ENCODE measurements at regions not wholly inside any gene's neighbourhood (a gene's known extent, or its start where the extent isn't known, plus 50 kb on each side); places are given as distances from the start of the nearest gene placed in this dataset.

GRCh38 chr11:95398437-95399112 is 167.6 kb upstream of the SESN3 start:
- no peak for DNase-seq
- H3K27me3 ChIP-seq (ENCODE audit: control insufficient read depth, insufficient read depth, low read length), result no peaks in the 10 kb centered on the region
- Mint-ChIP-seq H3K36me3 (no peaks in the 10 kb centered on the region), H3K9me3 (peaks cover 0 to 13% (median 5%) of the 10 kb centered on the region in 7 donors), H3K27me3 (peaks cover 4% of the 10 kb centered on the region), H3K4me3 (no peak overlapping the region), H3K27ac (no peak overlapping the region), H3K4me1 (peaks cover 0 to 5% (median 2%) of the 10 kb centered on the region in 4 donors)
- no peak for ATAC-seq (ENCODE audit: low read depth in 2 of 2)
- H3K9me3 ChIP-seq (ENCODE audit: control insufficient read depth in 2 of 2, low read length in 2 of 2), result peaks cover 0 to 4% of the 10 kb centered on the region in 2 experiments
- H3K27ac ChIP-seq (ENCODE audit: insufficient read depth, low read length, poor library complexity, severe bottlenecking), result no peak overlapping the region
- no peaks in the 10 kb centered on the region for H3K4me1 ChIP-seq (ENCODE audit: control insufficient read depth, insufficient read depth, low read length, poor library complexity, severe bottlenecking)
- no peak overlapping the region for H3K4me3 ChIP-seq (ENCODE audit: low read depth, low read length)
- H3K36me3 ChIP-seq (ENCODE audit: control insufficient read depth, insufficient read depth, low read length), result no peaks in the 10 kb centered on the region

GRCh38 chr11:95392644-95393043 is 161.6 kb upstream of the SESN3 start:
- no peaks in the 10 kb centered on the region for H3K36me3 ChIP-seq (ENCODE audit: control insufficient read depth, insufficient read depth, low read length)
- no peaks in the 10 kb centered on the region for H3K4me1 ChIP-seq (ENCODE audit: control insufficient read depth, insufficient read depth, low read length, poor library complexity, severe bottlenecking)
- H3K4me1 Mint-ChIP-seq, result no peaks in the 10 kb centered on the region
- peaks cover 3% of the 10 kb centered on the region for H3K36me3 Mint-ChIP-seq
- H3K9me3 Mint-ChIP-seq, result peaks cover 0 to 13% (median 2%) of the 10 kb centered on the region in 7 donors
- no peak overlapping the region for H3K27ac Mint-ChIP-seq
- DNase-seq (no peak), ATAC-seq (ENCODE audit: low read depth in 2 of 2) (no peak)
- H3K9me3 ChIP-seq (ENCODE audit: control insufficient read depth in 2 of 2, low read length in 2 of 2), result peaks cover 0 to 4% of the 10 kb centered on the region in 2 experiments
- H3K27me3 Mint-ChIP-seq, result peaks cover 4% of the 10 kb centered on the region
- no peak overlapping the region for H3K27ac ChIP-seq (ENCODE audit: insufficient read depth, low read length, poor library complexity, severe bottlenecking)
- no peak overlapping the region for H3K4me3 ChIP-seq (ENCODE audit: low read depth, low read length)
- H3K27me3 ChIP-seq (ENCODE audit: control insufficient read depth, insufficient read depth, low read length), result no peaks in the 10 kb centered on the region
- H3K4me3 Mint-ChIP-seq, result no peak overlapping the region

GRCh38 chr11:95389427-95389826 is 158.4 kb upstream of the SESN3 start:
- DNase-seq (no peak), ATAC-seq (ENCODE audit: low read depth in 2 of 2) (no peak)
- Mint-ChIP-seq H3K4me1 (peaks cover 0 to 7% (median 5%) of the 10 kb centered on the region in 4 donors), H3K36me3 (peaks cover 3% of the 10 kb centered on the region), H3K27ac (no peak overlapping the region), H3K4me3 (no peak overlapping the region), H3K27me3 (peaks cover 4% of the 10 kb centered on the region), H3K9me3 (peaks cover 0 to 5% (median 0%) of the 10 kb centered on the region in 7 donors)
- Histone ChIP-seq H3K4me3 (ENCODE audit: low read depth, low read length) (no peak overlapping the region), H3K9me3 (ENCODE audit: control insufficient read depth in 2 of 2, low read length in 2 of 2) (no peaks in the 10 kb centered on the region), H3K27me3 (ENCODE audit: control insufficient read depth, insufficient read depth, low read length) (no peaks in the 10 kb centered on the region), H3K27ac (ENCODE audit: insufficient read depth, low read length, poor library complexity, severe bottlenecking) (no peak overlapping the region), H3K4me1 (ENCODE audit: control insufficient read depth, insufficient read depth, low read length, poor library complexity, severe bottlenecking) (no peaks in the 10 kb centered on the region), H3K36me3 (ENCODE audit: control insufficient read depth, insufficient read depth, low read length) (no peaks in the 10 kb centered on the region)

- H3K4me3 Mint-ChIP-seq, result no peak overlapping the region
- Histone ChIP-seq H3K36me3 (ENCODE audit: control insufficient read depth, insufficient read depth, low read length) (no peaks in the 10 kb centered on the region), H3K9me3 (ENCODE audit: control insufficient read depth in 2 of 2, low read length in 2 of 2) (no peaks in the 10 kb centered on the region), H3K27me3 (ENCODE audit: control insufficient read depth, insufficient read depth, low read length) (no peaks in the 10 kb centered on the region), H3K4me3 (ENCODE audit: low read depth, low read length) (no peak overlapping the region), H3K4me1 (ENCODE audit: control insufficient read depth, insufficient read depth, low read length, poor library complexity, severe bottlenecking) (no peaks in the 10 kb centered on the region), H3K27ac (ENCODE audit: insufficient read depth, low read length, poor library complexity, severe bottlenecking) (no peak overlapping the region)
- peaks cover 3% of the 10 kb centered on the region for H3K36me3 Mint-ChIP-seq
- no peak overlapping the region for H3K27ac Mint-ChIP-seq
- DNase-seq (no peak), ATAC-seq (ENCODE audit: low read depth in 2 of 2) (no peak)
- peaks cover 0 to 5% (median 0%) of the 10 kb centered on the region in 7 donors for H3K9me3 Mint-ChIP-seq
- peaks cover 4% of the 10 kb centered on the region for H3K27me3 Mint-ChIP-seq
- H3K4me1 Mint-ChIP-seq, result peaks cover 0 to 10% (median 6%) of the 10 kb centered on the region in 4 donors
These were observed 157.1 kb upstream of the SESN3 start for GRCh38 chr11:95388086-95388485.

- peaks cover 0 to 5% (median 0%) of the 10 kb centered on the region in 7 donors for H3K9me3 Mint-ChIP-seq
- Histone ChIP-seq H3K27ac (ENCODE audit: insufficient read depth, low read length, poor library complexity, severe bottlenecking) (no peak overlapping the region), H3K36me3 (ENCODE audit: control insufficient read depth, insufficient read depth, low read length) (no peaks in the 10 kb centered on the region), H3K9me3 (ENCODE audit: control insufficient read depth in 2 of 2, low read length in 2 of 2) (no peaks in the 10 kb centered on the region), H3K4me1 (ENCODE audit: control insufficient read depth, insufficient read depth, low read length, poor library complexity, severe bottlenecking) (no peaks in the 10 kb centered on the region), H3K4me3 (ENCODE audit: low read depth, low read length) (no peak overlapping the region), H3K27me3 (ENCODE audit: control insufficient read depth, insufficient read depth, low read length) (no peaks in the 10 kb centered on the region)
- DNase-seq (no peak), ATAC-seq (ENCODE audit: low read depth in 2 of 2) (no peak)
- peaks cover 3% of the 10 kb centered on the region for H3K36me3 Mint-ChIP-seq
- H3K27ac Mint-ChIP-seq, result no peak overlapping the region
- peaks cover 4% of the 10 kb centered on the region for H3K27me3 Mint-ChIP-seq
- no peak overlapping the region for H3K4me3 Mint-ChIP-seq
- peaks cover 0 to 13% (median 7%) of the 10 kb centered on the region in 4 donors for H3K4me1 Mint-ChIP-seq
These were observed 156.3 kb upstream of the SESN3 start for GRCh38 chr11:95387325-95387724.

- Histone ChIP-seq H3K27me3 (ENCODE audit: control insufficient read depth, insufficient read depth, low read length) (no peaks in the 10 kb centered on the region), H3K4me1 (ENCODE audit: control insufficient read depth, insufficient read depth, low read length, poor library complexity, severe bottlenecking) (no peaks in the 10 kb centered on the region), H3K36me3 (ENCODE audit: control insufficient read depth, insufficient read depth, low read length) (no peaks in the 10 kb centered on the region), H3K4me3 (ENCODE audit: low read depth, low read length) (no peak overlapping the region), H3K27ac (ENCODE audit: insufficient read depth, low read length, poor library complexity, severe bottlenecking) (no peak overlapping the region), H3K9me3 (ENCODE audit: control insufficient read depth in 2 of 2, low read length in 2 of 2) (no peaks in the 10 kb centered on the region)
- H3K9me3 Mint-ChIP-seq, result peaks cover 0 to 1% (median 0%) of the 10 kb centered on the region in 7 donors
- DNase-seq (no peak), ATAC-seq (ENCODE audit: low read depth in 2 of 2) (no peak)
- H3K4me3 Mint-ChIP-seq, result no peak overlapping the region
- no peaks in the 10 kb centered on the region for H3K36me3 Mint-ChIP-seq
- no peaks in the 10 kb centered on the region for H3K27me3 Mint-ChIP-seq
- no peak overlapping the region for H3K27ac Mint-ChIP-seq
- H3K4me1 Mint-ChIP-seq, result peaks cover 0 to 19% (median 7%) of the 10 kb centered on the region in 4 donors
These were observed 154.6 kb upstream of the SESN3 start for GRCh38 chr11:95385577-95385976.

GRCh38 chr11:95379479-95379878 is 148.5 kb upstream of the SESN3 start:
- Histone ChIP-seq H3K9me3 (ENCODE audit: control insufficient read depth in 2 of 2, low read length in 2 of 2) (no peaks in the 10 kb centered on the region), H3K4me1 (ENCODE audit: control insufficient read depth, insufficient read depth, low read length, poor library complexity, severe bottlenecking) (no peaks in the 10 kb centered on the region), H3K27me3 (ENCODE audit: control insufficient read depth, insufficient read depth, low read length) (no peaks in the 10 kb centered on the region), H3K4me3 (ENCODE audit: low read depth, low read length) (no peak overlapping the region), H3K36me3 (ENCODE audit: control insufficient read depth, insufficient read depth, low read length) (no peaks in the 10 kb centered on the region), H3K27ac (ENCODE audit: insufficient read depth, low read length, poor library complexity, severe bottlenecking) (no peak overlapping the region)
- H3K4me3 Mint-ChIP-seq, result no peak overlapping the region
- H3K4me1 Mint-ChIP-seq, result peaks cover 0 to 13% (median 1%) of the 10 kb centered on the region in 4 donors
- DNase-seq (no peak), ATAC-seq (ENCODE audit: low read depth in 2 of 2) (no peak)
- H3K27ac Mint-ChIP-seq, result no peak overlapping the region
- peaks cover 6% of the 10 kb centered on the region for H3K27me3 Mint-ChIP-seq
- H3K9me3 Mint-ChIP-seq, result no peaks in the 10 kb centered on the region
- H3K36me3 Mint-ChIP-seq, result no peaks in the 10 kb centered on the region

GRCh38 chr11:95378789-95379188 is 147.8 kb upstream of the SESN3 start:
- peaks cover 0 to 13% (median 1%) of the 10 kb centered on the region in 4 donors for H3K4me1 Mint-ChIP-seq
- no peaks in the 10 kb centered on the region for H3K27me3 ChIP-seq (ENCODE audit: control insufficient read depth, insufficient read depth, low read length)
- DNase-seq (no peak), ATAC-seq (ENCODE audit: low read depth in 2 of 2) (no peak)
- no peak overlapping the region for H3K27ac ChIP-seq (ENCODE audit: insufficient read depth, low read length, poor library complexity, severe bottlenecking)
- H3K4me1 ChIP-seq (ENCODE audit: control insufficient read depth, insufficient read depth, low read length, poor library complexity, severe bottlenecking), result no peaks in the 10 kb centered on the region
- peaks cover 6% of the 10 kb centered on the region for H3K27me3 Mint-ChIP-seq
- H3K4me3 Mint-ChIP-seq, result no peak overlapping the region
- H3K36me3 Mint-ChIP-seq, result no peaks in the 10 kb centered on the region
- no peaks in the 10 kb centered on the region for H3K36me3 ChIP-seq (ENCODE audit: control insufficient read depth, insufficient read depth, low read length)
- H3K9me3 ChIP-seq (ENCODE audit: control insufficient read depth in 2 of 2, low read length in 2 of 2), result no peaks in the 10 kb centered on the region
- H3K9me3 Mint-ChIP-seq, result no peaks in the 10 kb centered on the region
- no peak overlapping the region for H3K4me3 ChIP-seq (ENCODE audit: low read depth, low read length)
- H3K27ac Mint-ChIP-seq, result no peak overlapping the region

All from CD4-positive, CD25-positive, alpha-beta regulatory T cell (primary cell).